NCI-H226 (cell line): ENCODE measurements at regions not wholly inside any gene's neighbourhood (a gene's known extent, or its start where the extent isn't known, plus 50 kb on each side); places are given as distances from the start of the nearest gene placed in this dataset.

Experiments
- DNase-seq: peaks from one replicate; pipeline ENCODE4 v3.0.0-alpha.2; 2015

GRCh38 chr22:27192135-27192829 is 534.9 kb downstream of the MIAT start:
- DNase-seq, result no peak

- DNase-seq, result no peak
Measured at GRCh38 chr22:27193215-27193614, 535.8 kb downstream of the MIAT start.

GRCh38 chr22:27193636-27194035 is 536.2 kb downstream of the MIAT start:
- no peak for DNase-seq

GRCh38 chr22:27194096-27194748 is 536.8 kb downstream of the MIAT start:
- DNase-seq, result no peak

GRCh38 chr22:27195094-27195493 is 537.7 kb downstream of the MIAT start:
- DNase-seq, result no peak

- no peak for DNase-seq
Measured at GRCh38 chr22:27195494-27195893, 538.1 kb downstream of the MIAT start.

GRCh38 chr22:27196606-27197005 is 539.2 kb downstream of the MIAT start:
- no peak for DNase-seq

- no peak for DNase-seq
Measured at GRCh38 chr22:27197052-27197451, 539.7 kb downstream of the MIAT start.

- DNase-seq, result no peak
Measured at GRCh38 chr22:27197618-27198017, 540.2 kb downstream of the MIAT start.

GRCh38 chr22:27198518-27199035 is 541.2 kb downstream of the MIAT start:
- peak; percentile 29 for DNase-seq

GRCh38 chr22:27199354-27199753 is 542.0 kb downstream of the MIAT start:
- no peak for DNase-seq

- no peak for DNase-seq
Measured at GRCh38 chr22:27201276-27201675, 543.9 kb downstream of the MIAT start.

- DNase-seq, result no peak
Measured at GRCh38 chr22:27201741-27202140, 544.4 kb downstream of the MIAT start.

- no peak for DNase-seq
Measured at GRCh38 chr22:27203276-27203660, 545.9 kb downstream of the MIAT start.

GRCh38 chr22:27204280-27204679 is 546.9 kb downstream of the MIAT start:
- no peak for DNase-seq

- no peak for DNase-seq
Measured at GRCh38 chr22:27204817-27205216, 547.4 kb downstream of the MIAT start.

- DNase-seq, result no peak
Measured at GRCh38 chr22:27205492-27206373, 548.3 kb downstream of the MIAT start.

GRCh38 chr22:27206374-27207133 is 549.2 kb downstream of the MIAT start:
- peak; percentile 30 for DNase-seq

GRCh38 chr22:27207266-27207665 is 549.9 kb downstream of the MIAT start:
- DNase-seq, result no peak

GRCh38 chr22:27207907-27208306 is 550.5 kb downstream of the MIAT start:
- no peak for DNase-seq

GRCh38 chr22:27210111-27210730 is 552.8 kb downstream of the MIAT start:
- DNase-seq, result no peak

GRCh38 chr22:27212102-27212501 is 554.7 kb downstream of the MIAT start:
- DNase-seq, result no peak
